ENCODE measurements at regions not wholly inside any gene's neighbourhood (a gene's known extent, or its start where the extent isn't known, plus 50 kb on each side); places are given as distances from the start of the nearest gene placed in this dataset.

DNA sequence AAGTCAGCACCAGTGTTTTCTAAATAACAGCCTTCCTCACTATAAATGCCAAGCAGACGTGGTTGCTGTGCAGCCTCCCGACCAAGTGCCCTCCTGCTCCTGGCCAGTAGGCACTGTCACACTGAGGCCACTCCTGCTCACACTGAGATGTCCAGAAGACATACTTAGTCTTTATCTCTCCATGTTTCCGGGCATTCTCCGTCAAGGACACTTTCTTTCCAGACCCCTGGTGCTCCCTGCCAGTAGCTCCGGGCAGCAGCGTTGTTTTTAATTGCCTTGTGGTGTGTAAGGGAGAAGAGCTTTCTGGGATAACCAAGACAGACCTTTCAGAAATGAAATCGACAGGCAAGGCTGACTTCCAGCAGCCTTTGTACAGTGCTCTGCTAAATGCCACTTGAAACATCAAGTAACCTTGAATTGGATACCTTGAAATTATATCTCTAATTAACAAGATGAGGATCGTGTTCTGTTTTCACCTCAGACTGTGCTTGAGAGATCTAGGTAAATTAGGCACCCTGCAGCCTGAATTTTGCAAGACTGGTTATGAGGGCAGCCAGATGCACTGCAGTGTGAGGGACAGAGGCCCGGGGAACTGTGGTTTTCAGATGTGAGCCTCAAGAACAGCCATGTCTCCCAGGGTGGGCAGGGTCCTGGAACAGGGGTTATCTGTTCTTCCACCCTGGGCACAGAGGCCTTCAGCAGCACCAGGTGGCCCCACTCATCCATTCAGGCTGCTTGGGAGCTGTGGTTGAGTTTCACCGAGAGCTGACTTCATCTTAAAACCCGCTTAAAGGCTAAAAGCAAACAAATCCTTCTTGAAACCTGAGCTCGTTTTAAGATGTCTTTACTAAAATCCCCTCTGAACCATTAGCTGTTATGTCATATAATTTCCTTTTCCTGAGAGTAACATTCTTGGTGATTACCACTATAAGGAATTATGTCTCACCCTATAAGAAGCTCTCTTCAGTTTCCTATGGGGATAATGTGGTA, 105.5 kb upstream of the IL12A start (continued):
- TF ChIP-seq ZNF510 (tag by site-specific recombination; IDR thresholded peaks at IDR 0.05; ENCODE audit: insufficient replicate concordance) (no peak), ZNF10 (tag by site-specific recombination; IDR thresholded peaks at IDR 0.05) (0 out of 2 replicates have a peak, but pooled peaks have one; percentile 8), ZNF558 (tag by site-specific recombination; IDR thresholded peaks at IDR 0.05) (no peak), ZNF16 (tag by site-specific recombination; IDR thresholded peaks at IDR 0.05; ENCODE audit: low read depth) (no peak), ZNF654 (tag by site-specific recombination; IDR thresholded peaks at IDR 0.05; ENCODE audit: low read depth) (0 out of 2 replicates have a peak, but pooled peaks have one; percentile 9), ZNF747 (tag by site-specific recombination; IDR thresholded peaks at IDR 0.05) (no peak), ZNF433 (tag by site-specific recombination; IDR thresholded peaks at IDR 0.05; ENCODE audit: low read depth) (no peak), YY1 (tag by site-specific recombination; IDR thresholded peaks at IDR 0.05) (no peak), SP3 (tag by site-specific recombination; IDR thresholded peaks at IDR 0.05) (0 out of 2 replicates have a peak, but pooled peaks have one; percentile 14), SCRT1 (tag by site-specific recombination; IDR thresholded peaks at IDR 0.05; ENCODE audit: borderline replicate concordance) (peak; percentile 50; the same call in 1 of the 2 replicates), GLIS2 (tag by site-specific recombination; IDR thresholded peaks at IDR 0.05) (peak; percentile 38; the same call in 1 of the 2 replicates), KLF1 (tag by site-specific recombination; IDR thresholded peaks at IDR 0.05) (no peak), ZNF549 (tag by site-specific recombination; IDR thresholded peaks at IDR 0.05) (no peak), ZNF223 (tag by site-specific recombination; IDR thresholded peaks at IDR 0.05) (no peak), ZNF76 (tag by site-specific recombination; IDR thresholded peaks at IDR 0.05; ENCODE audit: borderline replicate concordance, low read depth) (0 out of 2 replicates have a peak, but pooled peaks have one; percentile 6), IKZF3 (tag by site-specific recombination; IDR thresholded peaks at IDR 0.05) (peak; percentile 45), ZNF140 (tag by site-specific recombination; IDR thresholded peaks at IDR 0.05) (no peak), ZFHX2 (tag by site-specific recombination; conservative IDR thresholded peaks at IDR 0.05) (no peak), ZNF121 (tag by site-specific recombination; IDR thresholded peaks at IDR 0.05) (no peak), ZNF354C (tag by site-specific recombination; IDR thresholded peaks at IDR 0.05; ENCODE audit: borderline replicate concordance, low read depth) (no peak), HOXA7 (CRISPR knock-in tag; IDR thresholded peaks at IDR 0.05; ENCODE audit: borderline replicate concordance) (no peak), BCL11B (tag by site-specific recombination; IDR thresholded peaks at IDR 0.05; ENCODE audit: low read depth) (0 out of 2 replicates have a peak, but pooled peaks have one; percentile 46), ZNF37A (tag by site-specific recombination; IDR thresholded peaks at IDR 0.05) (no peak), ZNF623 (tag by site-specific recombination; IDR thresholded peaks at IDR 0.05) (no peak), ZNF416 (tag by site-specific recombination; IDR thresholded peaks at IDR 0.05) (no peak), ZBTB7A (tag by site-specific recombination; IDR thresholded peaks at IDR 0.05; ENCODE audit: low read depth) (no peak), ZNF112 (tag by site-specific recombination; IDR thresholded peaks at IDR 0.05) (no peak), SETDB1 (IDR thresholded peaks at IDR 0.05; ENCODE audit: insufficient read length, low read length) (no peak)
- TF ChIP-seq, protein P1, sequence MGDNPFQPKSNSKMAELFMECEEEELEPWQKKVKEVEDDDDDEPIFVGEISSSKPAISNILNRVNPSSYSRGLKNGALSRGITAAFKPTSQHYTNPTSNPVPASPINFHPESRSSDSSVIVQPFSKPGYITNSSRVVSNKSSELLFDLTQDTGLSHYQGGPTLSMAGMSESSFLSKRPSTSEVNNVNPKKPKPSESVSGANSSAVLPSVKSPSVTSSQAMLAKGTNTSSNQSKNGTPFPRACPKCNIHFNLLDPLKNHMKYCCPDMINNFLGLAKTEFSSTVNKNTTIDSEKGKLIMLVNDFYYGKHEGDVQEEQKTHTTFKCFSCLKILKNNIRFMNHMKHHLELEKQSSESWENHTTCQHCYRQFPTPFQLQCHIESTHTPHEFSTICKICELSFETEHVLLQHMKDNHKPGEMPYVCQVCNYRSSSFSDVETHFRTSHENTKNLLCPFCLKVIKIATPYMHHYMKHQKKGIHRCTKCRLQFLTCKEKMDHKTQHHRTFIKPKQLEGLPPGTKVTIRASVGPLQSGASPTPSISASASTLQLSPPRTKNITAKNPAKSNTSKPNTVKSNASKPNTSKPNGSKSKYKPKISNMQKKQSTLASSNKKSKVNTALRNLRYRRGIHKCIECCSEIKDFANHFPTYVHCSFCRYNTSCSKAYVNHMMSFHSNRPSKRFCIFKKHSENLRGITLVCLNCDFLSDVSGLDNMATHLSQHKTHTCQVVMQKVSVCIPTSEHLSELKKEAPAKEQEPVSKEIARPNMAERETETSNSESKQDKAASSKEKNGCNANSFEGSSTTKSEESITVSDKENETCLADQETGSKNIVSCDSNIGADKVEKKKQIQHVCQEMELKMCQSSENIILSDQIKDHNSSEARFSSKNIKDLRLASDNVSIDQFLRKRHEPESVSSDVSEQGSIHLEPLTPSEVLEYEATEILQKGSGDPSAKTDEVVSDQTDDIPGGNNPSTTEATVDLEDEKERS (tag by site-specific recombination; IDR thresholded peaks at IDR 0.05), result no peak
- TF ChIP-seq, protein P2, sequence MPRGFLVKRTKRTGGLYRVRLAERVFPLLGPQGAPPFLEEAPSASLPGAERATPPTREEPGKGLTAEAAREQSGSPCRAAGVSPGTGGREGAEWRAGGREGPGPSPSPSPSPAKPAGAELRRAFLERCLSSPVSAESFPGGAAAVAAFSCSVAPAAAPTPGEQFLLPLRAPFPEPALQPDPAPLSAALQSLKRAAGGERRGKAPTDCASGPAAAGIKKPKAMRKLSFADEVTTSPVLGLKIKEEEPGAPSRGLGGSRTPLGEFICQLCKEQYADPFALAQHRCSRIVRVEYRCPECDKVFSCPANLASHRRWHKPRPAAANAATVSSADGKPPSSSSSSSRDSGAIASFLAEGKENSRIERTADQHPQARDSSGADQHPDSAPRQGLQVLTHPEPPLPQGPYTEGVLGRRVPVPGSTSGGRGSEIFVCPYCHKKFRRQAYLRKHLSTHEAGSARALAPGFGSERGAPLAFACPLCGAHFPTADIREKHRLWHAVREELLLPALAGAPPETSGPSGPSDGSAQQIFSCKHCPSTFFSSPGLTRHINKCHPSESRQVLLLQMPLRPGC (tag by site-specific recombination; IDR thresholded peaks at IDR 0.05), result peak; percentile 22; the same call in 1 of the 2 replicates
- TF ChIP-seq, protein P3, sequence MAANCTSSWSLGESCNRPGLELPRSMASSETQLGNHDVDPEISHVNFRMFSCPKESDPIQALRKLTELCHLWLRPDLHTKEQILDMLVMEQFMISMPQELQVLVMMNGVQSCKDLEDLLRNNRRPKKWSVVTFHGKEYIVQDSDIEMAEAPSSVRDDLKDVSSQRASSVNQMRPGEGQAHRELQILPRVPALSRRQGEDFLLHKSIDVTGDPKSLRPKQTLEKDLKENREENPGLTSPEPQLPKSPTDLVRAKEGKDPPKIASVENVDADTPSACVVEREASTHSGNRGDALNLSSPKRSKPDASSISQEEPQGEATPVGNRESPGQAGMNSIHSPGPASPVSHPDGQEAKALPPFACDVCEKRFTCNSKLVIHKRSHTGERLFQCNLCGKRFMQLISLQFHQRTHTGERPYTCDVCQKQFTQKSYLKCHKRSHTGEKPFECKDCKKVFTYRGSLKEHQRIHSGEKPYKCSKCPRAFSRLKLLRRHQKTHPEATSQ (tag by site-specific recombination; IDR thresholded peaks at IDR 0.05), result no peak
- TF ChIP-seq, protein P4, sequence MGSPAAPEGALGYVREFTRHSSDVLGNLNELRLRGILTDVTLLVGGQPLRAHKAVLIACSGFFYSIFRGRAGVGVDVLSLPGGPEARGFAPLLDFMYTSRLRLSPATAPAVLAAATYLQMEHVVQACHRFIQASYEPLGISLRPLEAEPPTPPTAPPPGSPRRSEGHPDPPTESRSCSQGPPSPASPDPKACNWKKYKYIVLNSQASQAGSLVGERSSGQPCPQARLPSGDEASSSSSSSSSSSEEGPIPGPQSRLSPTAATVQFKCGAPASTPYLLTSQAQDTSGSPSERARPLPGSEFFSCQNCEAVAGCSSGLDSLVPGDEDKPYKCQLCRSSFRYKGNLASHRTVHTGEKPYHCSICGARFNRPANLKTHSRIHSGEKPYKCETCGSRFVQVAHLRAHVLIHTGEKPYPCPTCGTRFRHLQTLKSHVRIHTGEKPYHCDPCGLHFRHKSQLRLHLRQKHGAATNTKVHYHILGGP (tag by site-specific recombination; IDR thresholded peaks at IDR 0.05), result no peak

Measured in HEK293 (cell line).